ENCODE measurements at regions not wholly inside any gene's neighbourhood (a gene's known extent, or its start where the extent isn't known, plus 50 kb on each side); places are given as distances from the start of the nearest gene placed in this dataset.
"Not testable (repeated sequence)": the region's sequence is repeated elsewhere in the genome, so short reads cannot be mapped to it uniquely, and the experiment has no call there.

DNA sequence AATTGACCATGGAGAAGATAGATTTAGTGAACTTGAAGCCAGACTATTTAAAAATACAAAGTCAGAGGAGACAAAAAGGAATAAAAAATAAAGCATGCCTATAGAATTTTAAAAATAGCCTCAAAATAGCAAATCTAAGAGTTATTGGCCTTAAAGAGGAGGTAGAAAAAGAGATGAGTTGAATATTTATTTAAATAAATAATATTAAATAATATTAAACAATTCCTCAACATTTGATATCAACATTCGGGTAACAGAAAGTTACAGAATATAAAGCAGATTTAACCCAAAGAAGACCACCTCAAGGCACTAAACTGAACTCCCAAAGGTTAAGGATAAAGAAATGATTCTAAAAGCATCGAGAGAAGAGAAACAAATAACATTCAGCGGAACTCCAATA lies 1627.4 kb downstream of the SPATA31A7 start:
- not testable (repeated sequence) for H3K9me3 Mint-ChIP-seq, H3K27me3 Mint-ChIP-seq, H3K36me3 Mint-ChIP-seq, H3K4me1 Mint-ChIP-seq, H3K27ac Mint-ChIP-seq, H3K4me3 Mint-ChIP-seq

DNA sequence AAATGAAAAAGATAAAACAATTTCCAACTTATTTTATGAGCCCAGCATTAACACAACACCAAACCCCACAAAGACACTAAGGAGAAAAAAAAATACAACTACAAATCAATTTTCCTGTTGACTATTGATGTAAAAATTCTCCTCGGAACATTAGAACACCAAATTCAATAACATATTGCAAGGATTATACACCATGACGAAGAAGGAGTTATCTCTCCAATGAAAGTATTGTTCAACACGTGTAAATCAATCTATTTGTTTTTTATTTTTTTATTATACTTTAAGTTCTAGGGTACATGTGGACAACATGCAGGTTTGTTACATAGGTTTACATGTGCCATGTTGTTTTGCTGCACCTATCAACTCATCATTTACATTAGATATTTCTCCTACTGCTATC lies 1632.3 kb downstream of the SPATA31A7 start:
- not testable (repeated sequence) for H3K36me3 Mint-ChIP-seq, H3K9me3 Mint-ChIP-seq, H3K4me1 Mint-ChIP-seq, H3K27ac Mint-ChIP-seq, H3K27me3 Mint-ChIP-seq, H3K4me3 Mint-ChIP-seq

DNA sequence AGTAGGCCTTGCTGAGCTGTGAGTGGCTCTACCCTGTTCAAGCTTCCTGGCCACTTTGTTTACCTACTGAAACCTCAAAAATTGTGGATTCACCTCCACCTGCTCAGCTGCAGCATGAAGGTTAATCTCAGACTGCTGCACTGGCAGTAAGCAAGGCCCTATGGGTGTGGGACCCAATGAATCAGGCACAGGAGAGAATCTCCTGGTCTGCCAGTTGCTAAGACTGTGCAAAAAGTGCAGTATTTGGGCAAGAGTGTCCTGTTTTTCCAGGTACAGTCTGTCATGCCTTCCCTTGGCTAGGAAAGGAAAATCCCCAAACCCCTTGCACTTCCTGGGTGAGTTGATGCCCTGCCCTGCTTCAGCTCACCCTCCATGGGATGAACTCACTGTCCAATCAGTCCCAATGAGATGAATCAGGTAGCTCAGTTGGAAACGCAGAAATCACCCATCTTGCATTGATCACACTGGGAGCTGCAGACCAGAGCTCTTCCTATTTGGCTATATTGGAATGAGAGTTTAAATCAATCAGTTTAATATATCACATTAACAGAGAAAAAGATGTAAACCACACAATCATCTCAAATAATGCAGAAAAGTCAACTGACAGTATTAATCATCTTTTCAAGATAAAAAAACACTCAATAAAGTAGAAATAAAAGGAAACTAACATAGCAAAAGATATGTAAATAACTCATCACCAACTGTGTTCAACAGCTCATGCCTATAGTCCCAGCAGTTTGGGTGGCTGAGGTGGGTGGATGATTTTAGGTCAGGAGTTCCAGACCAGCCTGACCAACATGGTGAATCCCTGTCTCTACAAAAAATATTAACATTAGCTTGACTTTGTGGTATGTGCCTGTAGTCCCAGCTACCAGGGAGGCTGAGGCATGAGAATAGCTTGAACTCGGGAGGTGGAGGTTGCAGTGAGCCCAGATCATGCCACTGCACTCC lies 1638.4 kb downstream of the SPATA31A7 start:
- H3K27ac Mint-ChIP-seq, H3K27me3 Mint-ChIP-seq, H3K4me1 Mint-ChIP-seq, H3K36me3 Mint-ChIP-seq, H3K4me3 Mint-ChIP-seq, H3K9me3 Mint-ChIP-seq: not testable (repeated sequence)

DNA sequence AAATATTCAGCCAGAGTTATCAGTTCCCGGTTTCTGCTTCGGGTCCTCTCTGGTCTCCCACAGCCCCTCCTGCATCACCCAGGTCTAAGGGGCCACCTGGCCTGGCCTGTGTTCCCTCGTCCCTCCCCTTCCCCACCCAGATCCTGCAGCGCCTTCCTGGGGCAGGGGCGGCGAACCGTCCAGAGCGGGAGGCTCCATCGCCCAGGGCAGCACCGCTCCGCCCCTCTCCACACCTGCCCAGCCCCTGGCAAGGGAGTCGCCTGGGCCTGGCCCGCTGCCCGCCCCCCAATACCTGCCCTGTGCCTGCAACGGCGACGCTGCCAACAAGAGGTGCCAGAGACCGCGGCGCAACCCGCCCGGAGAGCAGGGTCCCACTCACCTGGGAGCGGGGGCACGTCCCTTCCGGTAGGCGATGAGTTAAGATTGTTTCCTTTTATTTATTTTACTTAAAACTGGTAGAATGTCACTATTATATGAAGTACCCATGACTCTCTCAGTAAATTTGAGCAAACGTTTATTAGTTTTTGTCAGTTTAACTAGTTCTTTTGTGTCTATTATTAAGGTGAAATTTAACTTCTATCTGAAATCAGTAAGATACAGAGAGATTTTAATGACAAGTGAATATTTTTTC lies 1641.1 kb downstream of the SPATA31A7 start:
- not testable (repeated sequence) for H3K9me3 Mint-ChIP-seq, H3K4me1 Mint-ChIP-seq, H3K27me3 Mint-ChIP-seq, H3K27ac Mint-ChIP-seq, H3K36me3 Mint-ChIP-seq
- peak overlapping the region in 1 of 4 donors; percentile 32 for H3K4me3 Mint-ChIP-seq

DNA sequence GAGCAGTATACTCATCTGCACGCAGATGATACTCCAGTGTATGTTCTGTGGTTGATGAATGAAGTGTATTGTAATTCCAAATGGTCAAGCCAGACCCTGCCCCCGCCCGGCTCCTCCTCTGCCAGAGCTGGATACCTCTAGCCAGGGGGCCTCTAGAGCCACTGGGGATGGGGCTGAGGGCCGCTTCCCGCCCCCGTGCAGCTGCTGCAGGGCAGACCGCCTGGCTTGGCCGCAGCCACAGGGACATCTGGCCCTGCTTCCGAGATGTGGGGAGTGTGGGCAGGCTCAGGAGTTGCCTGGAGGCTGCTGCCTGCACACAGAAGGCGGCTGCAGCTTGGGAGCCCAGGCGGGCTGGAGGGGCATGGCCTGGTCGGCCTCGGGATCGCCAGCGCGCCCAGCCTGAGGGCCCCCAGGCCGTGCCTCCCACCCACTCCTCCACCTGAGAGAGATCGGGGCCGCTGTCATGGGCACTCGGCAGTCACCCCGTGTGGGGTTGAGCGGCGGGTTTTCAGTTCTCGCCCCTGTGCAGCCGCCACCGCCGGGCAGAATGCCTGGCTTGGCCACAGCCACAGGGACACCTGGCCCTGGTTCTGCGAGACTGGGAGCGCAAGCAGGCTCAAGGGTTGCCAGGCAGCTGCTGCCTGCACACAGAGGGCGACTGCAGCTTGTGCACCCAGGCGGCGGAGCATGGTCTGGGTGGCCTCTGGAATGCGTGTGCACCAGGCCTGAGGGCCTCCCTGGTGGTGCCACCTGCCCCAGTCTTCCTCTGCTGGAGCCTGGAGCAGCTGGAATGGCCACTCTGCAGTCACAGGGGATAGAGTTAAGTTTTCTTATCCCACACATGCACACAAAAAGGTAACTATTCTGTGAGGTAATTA lies 1643.7 kb downstream of the SPATA31A7 start:
- H3K27me3 Mint-ChIP-seq, H3K9me3 Mint-ChIP-seq, H3K27ac Mint-ChIP-seq, H3K36me3 Mint-ChIP-seq, H3K4me3 Mint-ChIP-seq, H3K4me1 Mint-ChIP-seq: not testable (repeated sequence)

DNA sequence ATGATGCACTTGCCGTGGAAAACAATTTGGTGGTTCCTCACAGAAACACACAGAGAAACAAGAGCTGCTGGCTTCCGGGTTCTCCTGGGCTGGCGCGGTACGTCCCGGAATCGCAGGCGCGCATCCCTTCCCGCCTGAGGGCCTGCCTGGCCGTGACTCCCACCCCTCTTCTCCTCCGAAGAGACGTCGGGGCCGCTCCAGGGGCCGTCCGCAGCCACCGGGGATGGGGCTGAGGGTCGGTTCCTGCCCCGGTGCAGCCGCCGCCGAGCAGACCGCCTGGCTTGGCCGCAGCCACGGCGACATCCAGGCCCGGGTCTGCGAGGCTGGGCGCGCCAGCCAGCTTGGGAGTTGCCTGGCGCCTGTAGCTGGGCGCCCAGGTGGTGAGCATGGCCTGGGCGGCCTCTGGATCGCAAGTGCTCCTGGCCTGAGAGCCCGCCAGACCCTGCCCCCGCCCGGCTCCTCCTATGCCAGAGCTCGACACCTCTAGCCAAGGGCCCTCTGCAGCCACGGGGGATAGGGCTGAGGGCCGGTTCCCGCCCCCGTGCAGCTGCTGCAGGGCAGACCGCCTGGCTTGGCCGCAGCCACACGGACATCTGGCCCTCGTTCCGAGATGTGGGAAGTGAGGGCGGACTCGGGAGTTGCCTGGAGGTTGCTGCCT lies 1647.5 kb downstream of the SPATA31A7 start:
- H3K27ac Mint-ChIP-seq: peak overlapping the region in 1 of 3 donors; percentile 63
- H3K9me3 Mint-ChIP-seq, H3K4me1 Mint-ChIP-seq, H3K27me3 Mint-ChIP-seq, H3K36me3 Mint-ChIP-seq: not testable (repeated sequence)
- H3K4me3 Mint-ChIP-seq: peak overlapping the region; percentile 46 to 85 (median 77)

DNA sequence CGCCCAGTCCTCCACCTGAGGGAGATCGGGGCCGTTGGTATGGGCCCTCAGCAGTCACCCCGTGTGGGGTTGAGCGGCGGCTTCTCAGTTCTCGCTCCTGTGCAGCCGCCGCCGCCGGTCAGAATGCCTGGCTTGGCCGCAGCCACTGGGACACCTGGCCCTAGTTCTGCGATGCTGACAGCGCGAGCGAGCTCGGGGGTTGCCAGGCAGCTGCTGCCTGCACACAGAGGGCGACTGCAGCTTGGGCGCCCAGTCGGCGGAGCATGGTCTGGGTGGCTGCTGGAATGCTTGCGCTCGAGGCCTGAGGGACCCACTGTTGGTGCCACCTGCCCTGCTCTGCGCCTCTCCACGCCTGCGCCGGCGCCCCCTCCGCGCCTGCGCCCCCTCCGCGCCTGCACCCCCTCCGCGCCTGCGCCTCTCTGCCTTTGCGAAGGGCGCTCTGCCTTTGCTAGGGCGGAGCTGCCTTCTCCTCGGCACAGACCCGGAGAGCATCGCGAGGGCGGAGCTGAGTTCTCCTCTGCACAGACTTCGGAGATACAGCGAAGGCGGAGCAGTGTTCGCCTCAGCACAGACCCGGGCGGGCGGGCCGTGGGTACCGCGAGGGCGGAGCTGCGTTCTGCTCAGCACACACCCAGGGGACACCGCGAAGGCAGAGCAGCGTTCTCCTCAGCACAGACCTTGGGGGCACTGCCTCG lies 1648.3 kb downstream of the SPATA31A7 start:
- H3K4me1 Mint-ChIP-seq, H3K27me3 Mint-ChIP-seq, H3K9me3 Mint-ChIP-seq, H3K36me3 Mint-ChIP-seq: not testable (repeated sequence)
- H3K27ac Mint-ChIP-seq: peak overlapping the region in 2 of 3 donors; percentile 74 to 96
- peak overlapping the region; percentile 85 to 99 (median 90) for H3K4me3 Mint-ChIP-seq

DNA sequence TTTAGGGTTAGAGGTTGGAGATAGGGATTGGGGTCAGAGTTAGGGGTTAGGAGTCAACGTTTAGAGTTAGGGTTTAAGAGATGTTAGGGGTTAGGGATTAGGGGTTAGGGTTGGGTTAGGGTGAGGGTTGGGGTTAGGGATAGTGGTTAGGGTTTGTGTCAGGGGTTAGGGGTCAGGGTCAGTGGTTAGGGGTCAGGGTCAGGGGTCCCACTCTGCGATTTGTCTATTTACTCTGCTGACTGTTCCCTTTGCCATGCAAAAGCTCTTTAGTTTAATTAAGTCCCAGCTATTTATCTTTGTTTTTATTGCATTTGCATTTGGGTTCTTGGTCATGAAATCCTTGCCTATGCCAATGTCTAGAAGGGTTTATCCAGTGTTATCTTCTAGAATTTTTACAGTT lies 1649.3 kb downstream of the SPATA31A7 start:
- not testable (repeated sequence) for H3K27ac Mint-ChIP-seq, H3K4me1 Mint-ChIP-seq
- H3K4me3 Mint-ChIP-seq: peak overlapping the region in 2 of 4 donors; percentile 37 to 67

DNA sequence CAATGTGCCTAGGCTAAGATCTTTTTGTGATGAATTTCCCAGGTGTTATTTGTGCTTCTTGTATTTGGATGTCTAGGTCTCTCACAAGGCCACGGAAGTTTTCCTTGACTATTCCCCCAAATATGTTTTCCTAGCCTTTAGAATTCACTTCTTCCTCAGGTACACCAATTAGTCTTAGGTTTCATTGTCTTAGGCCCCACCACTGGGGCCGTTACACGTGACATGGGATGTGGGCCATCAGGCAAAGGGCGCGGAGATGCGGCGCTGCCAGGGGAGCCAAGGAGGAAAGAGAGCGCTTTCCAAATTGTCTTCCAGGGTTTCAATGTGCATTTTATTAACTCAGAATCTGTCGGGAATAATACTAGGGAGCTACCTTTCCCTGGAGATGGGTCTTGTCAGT lies 1653.3 kb downstream of the SPATA31A7 start:
- not testable (repeated sequence) for H3K4me1 Mint-ChIP-seq, H3K4me3 Mint-ChIP-seq, H3K27me3 Mint-ChIP-seq, H3K36me3 Mint-ChIP-seq
- H3K9me3 Mint-ChIP-seq: peaks cover 0 to 10% (median 6%) of the 10 kb centered on the region in 3 donors
- peak overlapping the region in 1 of 3 donors; percentile 49 for H3K27ac Mint-ChIP-seq

More for the DNA sequence above, 1649.3 kb downstream of the SPATA31A7 start:
- H3K9me3 Mint-ChIP-seq: peaks cover 0 to 10% (median 6%) of the 10 kb centered on the region in 3 donors
- not testable (repeated sequence) for H3K27me3 Mint-ChIP-seq, H3K36me3 Mint-ChIP-seq

DNA sequence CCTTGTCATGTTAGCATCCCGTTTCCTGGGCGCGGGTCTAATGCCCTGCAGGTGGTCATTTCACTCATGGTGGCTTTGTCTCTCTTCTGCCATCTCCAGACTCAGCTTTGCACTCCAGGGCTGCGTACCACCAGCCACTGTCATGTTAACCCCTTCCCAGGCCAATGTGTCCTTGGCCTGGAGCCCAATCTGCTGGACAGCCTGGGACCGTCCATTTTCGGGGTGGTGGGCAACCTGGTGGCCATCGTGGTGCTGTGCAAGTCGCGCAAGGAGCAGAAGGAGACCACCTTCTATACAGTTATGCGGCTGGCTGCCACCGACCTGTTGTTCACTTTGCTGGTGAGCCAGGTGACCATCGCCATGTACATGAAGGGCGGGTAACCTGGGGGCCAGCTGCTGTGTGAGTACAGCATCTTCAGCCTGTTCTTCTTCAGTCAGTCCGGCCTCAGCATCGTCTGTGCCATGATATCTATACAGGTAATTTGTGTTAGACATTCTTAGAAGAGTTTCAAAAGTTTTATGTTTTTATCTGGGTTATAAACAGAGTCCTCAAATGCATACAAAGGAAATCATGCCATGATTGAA lies 1654.0 kb downstream of the SPATA31A7 start:
- H3K4me3 Mint-ChIP-seq, H3K27me3 Mint-ChIP-seq, H3K4me1 Mint-ChIP-seq, H3K27ac Mint-ChIP-seq, H3K36me3 Mint-ChIP-seq: not testable (repeated sequence)
- peaks cover 0 to 10% (median 6%) of the 10 kb centered on the region in 3 donors for H3K9me3 Mint-ChIP-seq

DNA sequence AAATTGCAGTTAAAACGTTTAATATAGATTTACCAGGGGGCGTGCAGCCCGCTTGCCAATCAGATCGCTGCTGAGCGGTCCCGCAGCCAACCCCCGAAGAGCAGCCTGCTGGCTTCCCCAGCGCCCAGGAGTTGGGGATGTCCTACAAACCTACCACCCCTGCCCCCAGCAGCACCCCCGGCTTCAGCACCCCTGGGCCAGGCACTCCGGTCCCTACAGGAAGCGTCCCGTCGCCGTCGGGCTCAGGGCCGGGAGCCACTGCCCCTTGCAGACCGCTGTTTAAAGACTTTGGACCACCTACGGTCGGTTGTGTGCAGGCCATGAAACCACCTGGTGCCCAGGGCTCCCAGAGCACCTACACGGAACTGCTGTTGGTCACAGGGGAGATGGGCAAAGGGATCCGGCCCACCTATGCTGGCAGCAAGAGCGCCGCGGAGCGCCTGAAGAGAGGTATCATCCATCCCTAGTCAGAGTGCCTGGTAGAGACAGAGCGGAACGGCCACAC lies 1654.9 kb downstream of the SPATA31A7 start:
- not testable (repeated sequence) for H3K27me3 Mint-ChIP-seq, H3K36me3 Mint-ChIP-seq, H3K4me1 Mint-ChIP-seq, H3K27ac Mint-ChIP-seq
- Mint-ChIP-seq H3K9me3 (peaks cover 0 to 10% (median 6%) of the 10 kb centered on the region in 3 donors), H3K4me3 (peak overlapping the region in 3 of 4 donors; percentile 41 to 73 (median 54))

DNA sequence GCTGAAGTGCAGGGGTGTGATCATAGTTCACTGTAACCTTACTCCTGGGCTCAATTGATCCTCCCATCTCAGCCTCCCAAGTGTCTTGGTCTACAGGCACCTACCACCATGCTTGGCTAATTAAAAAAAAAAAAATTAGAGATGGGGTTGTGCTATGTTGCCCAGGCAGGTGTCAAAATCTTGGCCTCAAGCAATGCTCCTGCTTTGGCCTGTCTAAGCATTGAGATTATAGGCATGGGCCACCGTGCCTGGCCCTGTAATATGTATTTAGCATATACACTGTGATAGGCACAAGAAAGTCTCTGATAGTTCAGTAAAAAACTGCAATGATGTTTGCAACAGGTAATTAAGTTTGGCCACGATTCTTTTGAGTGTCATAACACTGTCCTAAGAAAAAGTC lies 1658.4 kb downstream of the SPATA31A7 start:
- not testable (repeated sequence) for H3K36me3 Mint-ChIP-seq, H3K27ac Mint-ChIP-seq, H3K4me3 Mint-ChIP-seq, H3K4me1 Mint-ChIP-seq, H3K27me3 Mint-ChIP-seq, H3K9me3 Mint-ChIP-seq

DNA sequence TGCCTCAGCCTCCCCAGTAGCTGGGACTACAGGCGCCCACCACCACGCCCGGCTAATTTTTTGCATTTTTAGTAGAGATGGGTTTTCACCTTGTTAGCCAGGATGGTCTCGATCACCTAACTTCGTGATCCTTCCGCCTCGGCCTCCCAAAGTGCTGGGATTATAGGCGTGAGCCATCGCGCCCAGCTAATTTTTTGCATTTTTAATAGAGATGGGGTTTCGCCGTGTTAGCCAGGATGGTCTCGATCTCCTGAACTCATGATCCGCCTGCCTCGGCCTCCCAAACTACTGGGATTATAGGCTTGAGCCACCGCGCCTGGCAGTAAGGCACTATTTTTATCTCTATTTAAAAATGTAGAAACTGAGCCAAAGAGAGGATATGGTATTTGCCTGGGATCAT lies 1660.2 kb downstream of the SPATA31A7 start:
- H3K9me3 Mint-ChIP-seq, H3K27ac Mint-ChIP-seq, H3K4me1 Mint-ChIP-seq, H3K27me3 Mint-ChIP-seq, H3K36me3 Mint-ChIP-seq, H3K4me3 Mint-ChIP-seq: not testable (repeated sequence)

DNA sequence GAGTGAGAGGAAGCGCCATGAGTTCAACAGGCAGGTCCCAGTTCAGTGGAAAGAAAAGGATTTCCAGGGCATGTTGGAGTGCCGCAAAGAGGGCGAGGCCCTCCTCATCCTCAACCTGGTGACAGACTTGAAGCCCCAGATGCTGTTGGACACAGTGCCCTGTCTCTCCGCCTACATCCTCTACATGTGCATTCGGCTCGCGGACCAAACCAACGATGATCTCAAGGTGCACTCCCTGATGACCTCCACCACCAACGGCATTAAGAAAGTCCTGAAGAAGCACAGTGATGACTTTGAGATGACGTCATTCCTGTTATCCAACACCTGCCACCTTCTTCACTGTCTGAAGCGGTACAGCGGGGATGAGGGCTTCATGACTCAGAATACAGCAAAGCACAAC lies 1667.4 kb downstream of the SPATA31A7 start:
- H3K36me3 Mint-ChIP-seq, H3K9me3 Mint-ChIP-seq, H3K27ac Mint-ChIP-seq, H3K4me1 Mint-ChIP-seq, H3K4me3 Mint-ChIP-seq: not testable (repeated sequence)
- peaks cover 10% of the 10 kb centered on the region for H3K27me3 Mint-ChIP-seq
